Panc1 (cell line): ENCODE measurements at regions not wholly inside any gene's neighbourhood (a gene's known extent, or its start where the extent isn't known, plus 50 kb on each side); places are given as distances from the start of the nearest gene placed in this dataset.
"Not testable (repeated sequence)": the region's sequence is repeated elsewhere in the genome, so short reads cannot be mapped to it uniquely, and the experiment has no call there.

Experiments used
- CTCF ChIP-seq: fragments of 450-650 bp; IDR thresholded peaks from 2 replicates; pipeline ENCODE4 v1.5.1; 2017; ENCODE audit warnings: mild to moderate bottlenecking
- POLR2AphosphoS5 ChIP-seq: IDR thresholded peaks from 2 replicates; pipeline ENCODE4 v1.6.1; 2012; ENCODE audit warnings: mild to moderate bottlenecking, low read depth, low read length, moderate library complexity
- REST ChIP-seq, 2 experiments: IDR thresholded peaks; 2 replicates each; pipeline ENCODE4 v1.6.1; 2011 to 2012; ENCODE audit warnings: low read depth in 2 of 2, control low read depth in 1 of 2, low read length in 1 of 2, mild to moderate bottlenecking in 1 of 2, moderate library complexity in 1 of 2; ENCODE audit not compliant: insufficient read depth in 1 of 2
- SIN3A ChIP-seq: IDR thresholded peaks from 2 replicates; pipeline ENCODE4 v1.6.1; 2012; ENCODE audit warnings: low read depth, mild to moderate bottlenecking, low read length, moderate library complexity, borderline replicate concordance; ENCODE audit not compliant: insufficient read depth
- TCF7L2 ChIP-seq: IDR thresholded peaks from 2 replicates; pipeline ENCODE4 v1.6.1; 2011; ENCODE audit warnings: mild to moderate bottlenecking, low read depth, low read length, inconsistent platforms

GRCh38 chr14:97167577-97167976 lies 370.4 kb downstream of the VRK1 start:
- TF ChIP-seq CTCF; TCF7L2; POLR2AphosphoS5; SIN3A; REST (IDR thresholded peaks at IDR 0.05; ENCODE audit: insufficient read depth in 1 of 2, low read depth in 2 of 2, low read length in 1 of 2): not testable (repeated sequence)
